ENCODE measurements at regions not wholly inside any gene's neighbourhood (a gene's known extent, or its start where the extent isn't known, plus 50 kb on each side); places are given as distances from the start of the nearest gene placed in this dataset.

- H3K9me3 Mint-ChIP-seq = no peaks in the 10 kb centered on the region
- no peak overlapping the region for H3K27ac Mint-ChIP-seq
- peaks cover 13% of the 10 kb centered on the region; the same call in 1 of the 2 replicates for H3K4me1 Mint-ChIP-seq (ENCODE audit: low read depth)
- DNase-seq = no peak
- peaks cover 7% of the 10 kb centered on the region for H3K27me3 Mint-ChIP-seq (ENCODE audit: insufficient read depth)
- no peaks in the 10 kb centered on the region for H3K36me3 Mint-ChIP-seq (ENCODE audit: low read depth)
- no peak overlapping the region for H3K4me3 Mint-ChIP-seq
- TF ChIP-seq, protein P1, sequence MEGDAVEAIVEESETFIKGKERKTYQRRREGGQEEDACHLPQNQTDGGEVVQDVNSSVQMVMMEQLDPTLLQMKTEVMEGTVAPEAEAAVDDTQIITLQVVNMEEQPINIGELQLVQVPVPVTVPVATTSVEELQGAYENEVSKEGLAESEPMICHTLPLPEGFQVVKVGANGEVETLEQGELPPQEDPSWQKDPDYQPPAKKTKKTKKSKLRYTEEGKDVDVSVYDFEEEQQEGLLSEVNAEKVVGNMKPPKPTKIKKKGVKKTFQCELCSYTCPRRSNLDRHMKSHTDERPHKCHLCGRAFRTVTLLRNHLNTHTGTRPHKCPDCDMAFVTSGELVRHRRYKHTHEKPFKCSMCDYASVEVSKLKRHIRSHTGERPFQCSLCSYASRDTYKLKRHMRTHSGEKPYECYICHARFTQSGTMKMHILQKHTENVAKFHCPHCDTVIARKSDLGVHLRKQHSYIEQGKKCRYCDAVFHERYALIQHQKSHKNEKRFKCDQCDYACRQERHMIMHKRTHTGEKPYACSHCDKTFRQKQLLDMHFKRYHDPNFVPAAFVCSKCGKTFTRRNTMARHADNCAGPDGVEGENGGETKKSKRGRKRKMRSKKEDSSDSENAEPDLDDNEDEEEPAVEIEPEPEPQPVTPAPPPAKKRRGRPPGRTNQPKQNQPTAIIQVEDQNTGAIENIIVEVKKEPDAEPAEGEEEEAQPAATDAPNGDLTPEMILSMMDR (IDR thresholded peaks at IDR 0.05) = no peak
Observed at GRCh38 chr2:11940121-11940743, 193.8 kb downstream of the LPIN1 start.

DNA sequence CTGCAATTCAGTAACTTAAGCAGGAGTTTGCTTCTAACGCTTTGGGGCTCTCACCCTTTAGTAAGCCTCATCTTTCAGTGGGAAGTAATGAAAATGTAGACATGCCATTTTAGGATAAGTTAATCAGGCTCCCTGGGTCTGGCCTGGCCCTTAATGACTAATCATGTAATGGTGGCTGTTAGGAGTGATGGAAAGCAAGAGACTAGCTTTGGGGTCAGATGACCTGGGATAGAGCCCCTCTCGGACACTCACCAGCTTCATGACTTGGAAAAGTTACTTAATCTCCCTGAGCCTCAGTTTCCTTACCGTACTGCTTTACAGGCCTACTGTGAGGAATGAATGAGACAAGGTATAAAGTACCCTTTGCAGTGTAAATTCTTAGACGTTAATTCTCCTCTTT, 194.4 kb downstream of the LPIN1 start:
- TF ChIP-seq, protein P1 (IDR thresholded peaks at IDR 0.05) = no peak
- no peaks in the 10 kb centered on the region for H3K36me3 Mint-ChIP-seq (ENCODE audit: low read depth)
- peaks cover 8% of the 10 kb centered on the region for H3K27me3 Mint-ChIP-seq (ENCODE audit: insufficient read depth)
- H3K9me3 Mint-ChIP-seq = no peaks in the 10 kb centered on the region
- no peak overlapping the region for H3K4me3 Mint-ChIP-seq
- H3K4me1 Mint-ChIP-seq (ENCODE audit: low read depth) = peaks cover 13% of the 10 kb centered on the region; the same call in 1 of the 2 replicates
- H3K27ac Mint-ChIP-seq = no peak overlapping the region
- no peak for DNase-seq

DNA sequence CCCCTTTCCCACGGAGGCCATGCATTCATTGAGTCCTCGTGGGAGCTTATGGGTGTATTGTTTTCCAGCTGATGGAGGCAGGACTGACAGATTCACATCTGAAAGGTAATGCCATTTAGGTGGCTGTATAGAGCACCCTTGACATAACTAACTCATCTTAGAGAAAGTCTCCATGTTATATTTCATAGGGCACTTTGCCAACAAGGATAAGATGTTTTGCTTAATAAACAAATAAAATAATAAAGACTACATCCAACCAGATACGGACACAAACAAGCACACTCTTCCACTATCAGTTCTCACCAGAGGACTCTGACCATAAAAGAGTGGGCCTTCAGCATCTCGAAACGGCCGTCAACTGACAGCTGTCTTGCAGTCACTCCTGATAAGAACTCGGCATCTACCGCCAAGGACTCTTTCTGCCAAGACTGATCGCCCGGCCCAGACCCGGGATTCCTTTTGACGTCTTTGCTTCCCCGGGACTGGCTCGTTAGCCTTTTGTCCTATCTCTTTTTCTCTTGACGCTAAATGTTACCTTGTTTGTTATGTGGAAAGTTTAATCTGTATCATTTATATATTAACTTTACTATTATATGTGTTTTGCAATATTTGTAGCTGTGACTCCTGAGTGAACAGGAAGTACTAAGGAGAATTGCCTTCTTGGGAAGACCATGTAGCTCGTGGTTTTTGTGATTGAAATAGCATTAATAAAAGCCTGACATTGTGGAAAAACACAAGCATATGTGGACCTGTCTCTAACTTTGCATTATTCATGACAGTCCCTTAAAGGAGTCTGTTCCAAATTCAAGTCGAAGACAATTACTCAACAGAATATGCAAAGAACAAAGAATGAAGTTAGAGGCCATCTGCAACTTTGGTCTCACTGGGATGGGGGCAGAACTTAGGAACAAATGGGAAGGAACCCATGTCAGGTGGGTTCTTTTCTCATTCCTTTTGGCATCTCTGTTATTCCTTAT, 195.1 kb downstream of the LPIN1 start:
- Mint-ChIP-seq H3K27ac (no peak overlapping the region), H3K27me3 (ENCODE audit: insufficient read depth) (peaks cover 8% of the 10 kb centered on the region), H3K4me1 (ENCODE audit: low read depth) (peaks cover 13% of the 10 kb centered on the region; the same call in 1 of the 2 replicates), H3K9me3 (no peaks in the 10 kb centered on the region), H3K36me3 (ENCODE audit: low read depth) (no peaks in the 10 kb centered on the region), H3K4me3 (no peak overlapping the region)
- no peak for DNase-seq
- TF ChIP-seq, protein P1 (IDR thresholded peaks at IDR 0.05) = no peak

DNA sequence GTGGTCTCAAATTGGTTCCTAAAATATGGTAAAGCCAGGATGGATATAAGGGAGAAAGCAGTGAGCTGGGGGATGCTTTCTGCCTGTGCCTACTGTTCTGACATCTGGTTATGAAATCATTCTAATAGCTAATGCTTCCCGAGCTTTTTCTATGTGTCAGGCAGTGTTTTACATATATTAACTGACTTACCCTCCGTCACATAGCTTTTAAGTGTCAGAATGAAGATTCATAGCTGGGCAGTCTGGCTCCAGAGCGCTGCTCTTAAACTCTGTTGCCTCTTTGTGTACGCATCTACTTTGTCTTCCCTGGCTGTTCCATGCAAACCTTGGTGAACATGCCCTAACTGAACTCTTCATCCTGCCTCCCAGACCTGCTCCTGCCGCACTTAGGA, 195.7 kb downstream of the LPIN1 start:
- DNase-seq = no peak
- no peaks in the 10 kb centered on the region for H3K9me3 Mint-ChIP-seq
- peaks cover 8% of the 10 kb centered on the region for H3K27me3 Mint-ChIP-seq (ENCODE audit: insufficient read depth)
- TF ChIP-seq, protein P1 (IDR thresholded peaks at IDR 0.05) = no peak
- H3K27ac Mint-ChIP-seq = no peak overlapping the region
- no peaks in the 10 kb centered on the region for H3K36me3 Mint-ChIP-seq (ENCODE audit: low read depth)
- no peak overlapping the region for H3K4me3 Mint-ChIP-seq
- peaks cover 13% of the 10 kb centered on the region; the same call in 1 of the 2 replicates for H3K4me1 Mint-ChIP-seq (ENCODE audit: low read depth)

DNA sequence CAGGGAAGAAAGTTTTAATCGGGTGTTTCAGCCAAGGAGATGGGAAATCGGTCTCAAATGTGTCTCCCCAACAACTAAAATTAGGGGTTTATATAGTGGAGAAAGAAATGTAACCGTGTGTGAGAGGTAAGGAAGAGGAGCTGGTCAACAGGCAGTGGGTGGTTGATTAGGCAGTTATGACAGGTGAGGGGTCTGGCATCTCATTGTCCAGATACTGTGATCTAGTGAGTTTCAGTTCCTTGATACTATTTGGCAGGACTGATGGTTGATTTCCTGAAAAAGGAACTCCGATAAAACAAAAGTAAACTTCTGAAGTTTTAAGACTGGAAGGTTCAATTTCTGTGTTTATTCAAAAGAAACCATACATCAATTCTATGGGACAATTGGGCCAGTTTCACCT, 197.9 kb downstream of the LPIN1 start:
- TF ChIP-seq, protein P1 (IDR thresholded peaks at IDR 0.05) = no peak
- no peaks in the 10 kb centered on the region for H3K9me3 Mint-ChIP-seq
- no peaks in the 10 kb centered on the region for H3K36me3 Mint-ChIP-seq (ENCODE audit: low read depth)
- H3K4me3 Mint-ChIP-seq = no peak overlapping the region
- no peaks in the 10 kb centered on the region for H3K4me1 Mint-ChIP-seq (ENCODE audit: low read depth)
- H3K27ac Mint-ChIP-seq = no peak overlapping the region
- no peak for DNase-seq
- H3K27me3 Mint-ChIP-seq (ENCODE audit: insufficient read depth) = peaks cover 11% of the 10 kb centered on the region

Measured in HFFc6 (cell line).